GM19324 (cell line): ENCODE measurements at regions not wholly inside any gene's neighbourhood (a gene's known extent, or its start where the extent isn't known, plus 50 kb on each side); places are given as distances from the start of the nearest gene placed in this dataset.

Experiments used
- ATAC-seq: cut with Tn5 transposase; IDR thresholded peaks from one replicate; pipeline ENCODE4 v1.9.1; 2021; ENCODE audit warnings: mild to moderate bottlenecking, moderate library complexity; ENCODE audit not compliant: unreplicated experiment, low FRiP score

DNA sequence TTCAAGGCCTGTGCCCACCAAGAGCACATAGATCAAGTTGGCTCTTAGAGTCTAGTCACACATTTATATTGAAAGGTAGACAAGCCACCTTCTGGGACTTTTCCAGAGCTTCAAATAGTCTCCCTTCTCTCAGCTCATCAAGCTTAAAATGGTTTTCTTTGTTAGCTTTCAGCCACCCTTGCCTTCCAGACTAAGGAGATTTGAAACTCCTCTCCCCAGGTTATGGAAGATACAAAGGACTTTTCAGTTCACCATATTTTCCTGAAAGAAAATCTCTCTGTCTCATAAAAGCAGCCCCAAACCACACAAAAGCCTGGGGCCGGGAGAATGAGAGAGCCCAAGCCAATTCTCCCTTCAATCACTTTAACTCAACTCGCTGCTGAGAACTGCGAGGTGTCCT, 134.1 kb downstream of the ZC3H11B start:
- ATAC-seq, result no peak

DNA sequence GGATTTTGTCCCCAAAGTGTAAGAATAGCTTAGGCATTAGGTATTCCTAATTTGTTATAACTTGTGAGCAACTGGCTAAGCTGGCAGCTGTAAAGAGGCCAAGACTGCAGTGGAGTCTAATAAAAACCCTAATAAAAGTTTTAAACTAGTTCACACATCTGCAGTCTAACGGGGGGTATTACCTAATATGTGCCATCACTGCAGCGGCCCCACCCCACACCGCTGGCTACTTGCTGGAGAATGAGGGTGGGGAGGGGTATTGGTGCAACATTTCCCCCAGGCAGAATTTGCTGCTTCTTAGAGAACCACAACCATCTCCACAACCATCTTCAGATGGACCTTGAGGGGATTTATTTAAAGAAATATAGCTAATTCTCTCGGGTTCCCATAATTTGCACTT, 135.0 kb downstream of the ZC3H11B start:
- ATAC-seq, result no peak

DNA sequence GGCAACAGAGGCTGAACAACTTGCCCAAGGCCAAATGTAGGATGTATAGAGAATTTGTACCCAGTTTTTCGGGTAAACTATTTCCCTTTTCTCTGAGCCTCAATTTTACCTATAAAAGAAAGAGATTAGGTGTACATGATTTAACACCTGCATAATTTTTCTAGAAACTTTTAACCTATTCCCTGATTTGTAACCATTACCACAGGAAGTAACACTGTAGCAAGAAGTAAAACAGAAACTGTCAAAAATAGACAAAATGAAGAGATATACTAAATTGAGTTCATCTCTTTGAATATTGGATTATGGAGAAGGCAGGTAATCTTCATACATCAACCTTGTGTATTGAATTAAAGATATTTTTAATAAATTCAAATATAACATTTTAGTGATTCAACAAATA, 136.2 kb downstream of the ZC3H11B start:
- no peak for ATAC-seq

DNA sequence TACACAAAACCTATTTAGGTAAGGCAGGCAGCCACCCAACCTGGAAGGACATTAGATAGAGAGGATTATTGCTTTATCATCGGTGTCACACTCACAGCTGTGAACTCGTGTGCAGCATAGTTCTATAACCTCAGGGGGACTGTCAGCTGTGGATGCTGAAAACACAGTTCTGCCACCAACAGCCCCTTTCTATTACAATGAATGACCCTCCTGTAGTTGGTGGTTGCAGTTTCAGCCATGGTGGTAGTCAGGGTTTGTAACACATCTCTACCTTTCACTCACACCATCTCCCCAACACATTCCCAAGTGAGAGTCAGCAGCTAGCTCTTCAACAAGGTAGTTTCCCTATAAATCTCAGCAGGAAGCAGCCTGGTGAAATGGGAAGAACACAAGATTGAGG, 136.8 kb downstream of the ZC3H11B start:
- peak; percentile 88 for ATAC-seq

DNA sequence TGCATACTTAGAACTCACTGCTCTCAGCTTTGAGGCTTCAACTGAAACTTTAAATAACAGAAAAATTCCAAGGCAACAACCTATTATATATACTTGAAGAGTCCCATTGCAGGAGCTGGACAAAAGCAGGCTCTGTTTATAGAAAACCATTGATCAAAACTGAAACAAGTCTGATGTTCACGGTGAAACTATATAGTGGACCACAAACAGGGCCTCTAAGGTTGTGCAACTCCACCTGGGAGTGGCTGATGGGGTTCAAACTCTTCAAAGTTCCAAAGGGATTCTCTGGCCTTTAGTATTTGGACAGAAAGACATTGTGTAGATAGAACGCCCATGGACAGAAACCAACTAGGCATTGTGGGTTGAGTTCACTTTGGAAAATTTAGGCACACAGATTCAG, 140.3 kb downstream of the ZC3H11B start:
- ATAC-seq, result no peak

DNA sequence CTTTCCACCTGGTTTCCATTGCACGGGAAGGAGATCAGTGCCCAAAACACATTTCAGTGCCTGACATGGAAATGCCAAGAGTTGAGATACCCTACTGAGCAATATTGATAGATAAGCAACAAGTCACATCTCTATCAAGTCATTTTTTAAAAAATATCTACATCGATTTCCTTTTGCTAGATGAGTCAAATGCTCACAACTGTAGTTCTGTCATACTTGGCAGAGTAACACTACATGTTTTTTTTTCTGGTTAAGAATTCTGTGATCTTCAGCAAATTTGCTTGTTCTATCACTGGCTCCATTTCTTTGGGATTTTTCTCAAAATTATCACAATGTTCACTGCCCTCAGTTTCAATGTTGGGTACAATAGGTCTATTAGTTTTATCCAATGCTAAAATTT, 145.4 kb downstream of the ZC3H11B start:
- ATAC-seq, result no peak

DNA sequence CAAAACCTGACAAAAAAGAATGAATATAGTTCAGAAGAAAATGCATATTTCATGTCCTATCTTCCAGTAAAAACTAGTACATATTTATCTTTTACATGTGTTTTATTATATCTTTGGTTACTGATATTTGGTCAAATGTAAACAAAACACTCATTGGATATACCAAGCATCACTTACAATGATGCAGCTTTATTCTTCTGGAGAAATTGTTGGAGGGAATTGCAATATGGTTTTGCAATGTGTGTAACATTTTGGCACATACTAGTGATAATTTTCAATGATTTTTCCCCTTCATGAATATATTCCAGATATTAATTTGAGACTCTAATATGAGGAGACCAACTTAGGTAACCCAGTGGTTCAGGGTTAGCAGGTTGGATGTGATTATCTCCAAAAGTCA, 146.1 kb downstream of the ZC3H11B start:
- no peak for ATAC-seq

DNA sequence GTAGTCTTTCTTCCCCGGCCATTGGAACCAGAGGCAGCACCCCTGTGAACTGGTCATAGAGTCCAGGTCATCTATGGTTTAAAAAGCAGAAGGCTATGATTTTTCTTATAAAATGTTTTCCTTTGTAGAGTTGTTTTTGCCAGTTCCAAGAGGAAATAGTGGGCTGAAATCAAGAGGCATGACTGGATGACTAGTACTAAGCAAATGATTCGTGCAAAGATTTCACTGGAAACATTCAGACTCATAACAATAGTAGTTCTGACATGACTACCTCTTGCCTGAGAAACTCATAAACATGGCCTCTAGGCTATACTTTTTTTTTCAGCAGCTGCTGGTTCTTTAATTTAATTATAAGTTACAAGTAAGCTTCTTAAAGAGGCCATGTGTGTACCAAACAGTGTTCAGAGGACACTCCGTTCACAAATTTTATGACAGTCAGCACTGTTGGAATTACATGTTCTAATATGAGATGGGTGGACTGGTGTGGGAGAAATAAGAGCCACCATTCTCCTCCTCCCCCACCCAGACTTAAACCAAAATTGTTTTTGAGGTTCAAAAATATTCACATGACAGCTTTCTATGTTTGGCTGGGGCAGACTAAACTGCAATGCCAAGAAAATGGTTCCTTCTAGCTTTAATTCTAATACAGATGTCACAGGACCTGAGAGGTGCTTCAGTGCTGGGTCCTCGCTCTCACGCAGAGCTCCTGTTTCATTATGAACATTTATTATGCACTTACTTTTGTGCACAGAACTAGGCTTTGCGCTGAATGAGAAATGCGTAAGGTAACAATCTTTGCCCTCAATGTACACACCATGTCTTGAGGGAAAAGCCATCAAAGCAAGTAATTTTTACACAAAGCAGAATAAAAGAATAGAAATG, 147.5 kb downstream of the ZC3H11B start:
- ATAC-seq, result no peak

DNA sequence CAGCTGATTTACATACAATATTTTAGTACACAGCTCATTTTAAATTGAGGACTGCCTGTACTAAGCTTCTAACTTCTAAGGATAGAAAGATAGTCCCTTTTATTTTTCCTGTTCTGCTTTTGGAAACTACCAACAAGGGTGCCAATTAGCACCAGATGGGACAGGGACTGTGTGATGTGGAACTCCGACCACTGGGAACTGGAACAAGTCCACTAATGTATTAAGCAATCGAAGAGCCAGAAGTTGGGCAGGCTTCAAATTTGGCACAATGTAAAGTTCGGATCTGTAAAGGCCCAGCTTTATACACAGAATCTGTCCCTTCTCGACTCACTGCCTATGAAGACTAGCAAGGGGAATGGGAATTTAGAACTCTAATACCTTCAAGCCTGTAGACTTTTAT, 149.3 kb downstream of the ZC3H11B start:
- ATAC-seq, result no peak

DNA sequence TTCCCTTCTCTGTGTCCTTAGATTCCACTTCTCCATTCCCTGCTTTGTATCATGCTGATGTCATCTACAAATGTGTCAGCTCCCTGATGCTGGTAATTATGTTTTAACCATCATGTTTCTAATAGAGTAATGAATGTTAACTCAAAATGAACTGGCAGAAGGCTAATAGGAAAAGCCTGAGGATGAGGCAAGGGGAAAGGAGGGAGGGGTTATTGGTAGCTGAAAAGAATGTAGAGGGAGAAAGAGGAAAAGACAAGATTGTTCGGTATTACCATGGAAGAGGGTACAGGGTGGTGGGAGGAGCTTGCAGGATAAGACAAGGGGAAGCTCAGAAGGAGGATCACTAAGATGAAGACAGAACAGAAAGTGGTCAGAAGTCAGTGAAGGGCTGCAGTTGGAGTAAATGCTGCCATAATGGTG, 150.9 kb downstream of the ZC3H11B start:
- no peak for ATAC-seq

DNA sequence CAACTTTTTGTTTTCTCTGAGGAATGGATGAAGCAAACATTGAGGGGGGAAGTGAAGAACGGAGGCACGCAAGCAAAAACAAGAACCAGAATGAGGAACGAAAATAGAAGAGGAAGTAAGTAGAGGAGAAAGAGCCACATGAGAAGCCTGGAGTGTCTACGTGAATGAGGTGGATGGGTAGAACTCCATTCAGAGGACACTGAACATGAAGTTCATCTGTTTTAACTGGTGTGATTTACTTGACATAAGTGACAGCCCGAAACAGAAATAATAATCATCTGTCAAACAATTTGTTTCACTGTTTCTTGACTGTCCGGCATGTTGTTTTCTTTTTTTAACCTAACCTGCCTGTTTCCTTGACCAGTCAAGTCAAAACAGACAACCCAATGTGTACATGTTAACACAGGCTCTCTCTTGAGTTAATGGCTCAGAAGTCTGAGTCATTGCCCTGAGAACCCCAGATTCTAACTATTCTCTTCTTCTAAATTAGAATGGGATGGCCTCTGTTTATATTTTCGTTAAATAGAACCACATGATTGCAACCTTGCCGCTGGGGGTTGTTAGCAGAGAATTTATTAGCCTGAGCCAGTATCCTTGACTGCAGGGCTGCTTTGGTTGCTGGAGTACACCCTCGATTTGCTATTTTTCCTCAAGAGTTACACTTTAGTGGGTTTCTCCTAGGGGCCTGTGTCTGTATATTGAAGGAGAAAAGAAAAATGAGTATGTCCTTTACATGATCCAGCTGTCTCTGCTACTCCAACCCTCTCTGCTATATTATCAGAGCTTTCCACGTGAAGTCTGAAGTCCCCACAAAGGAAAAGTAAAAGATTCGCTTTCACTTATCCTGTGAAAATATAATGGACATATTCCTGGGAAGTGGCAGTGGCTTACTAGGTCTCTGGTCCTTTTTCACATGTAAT, 151.7 kb downstream of the ZC3H11B start:
- peak; percentile 75 for ATAC-seq

DNA sequence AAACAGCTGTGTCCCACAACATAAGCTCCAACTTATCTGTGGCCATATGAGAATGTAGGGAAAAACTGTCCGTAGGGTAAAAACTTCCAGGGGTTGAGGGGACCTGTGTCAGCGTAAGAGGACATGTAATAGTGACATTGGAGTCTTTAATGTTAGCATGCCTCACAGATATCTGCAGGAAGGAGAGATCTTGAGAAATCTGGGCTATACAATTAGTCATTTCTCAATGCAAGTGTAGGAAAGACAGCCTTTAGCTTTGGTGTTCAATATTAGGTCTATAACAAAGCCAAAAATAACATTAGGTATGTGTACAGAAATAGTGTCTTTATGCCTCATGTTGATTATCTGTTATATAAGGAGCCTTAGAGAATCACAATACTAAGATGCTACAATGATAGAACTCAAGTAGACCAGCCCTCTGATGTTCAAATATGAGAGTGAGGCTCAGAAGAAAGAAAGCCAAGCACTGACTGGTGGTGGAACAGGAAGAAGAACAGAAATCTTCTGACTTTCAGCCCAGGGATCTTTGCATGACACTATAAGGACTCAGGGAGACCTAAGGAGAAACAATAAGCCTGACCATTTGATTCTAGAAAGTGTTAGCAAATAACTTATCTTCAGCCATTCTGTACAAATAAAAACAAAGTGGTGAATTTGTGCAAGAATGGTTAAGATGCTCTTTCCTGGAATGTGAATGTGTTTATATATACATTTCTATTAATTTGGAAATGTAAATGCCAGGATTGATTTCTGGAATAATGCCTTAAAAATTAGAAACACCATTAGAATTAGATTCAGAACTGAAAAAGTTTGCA, 152.6 kb downstream of the ZC3H11B start:
- ATAC-seq, result no peak

DNA sequence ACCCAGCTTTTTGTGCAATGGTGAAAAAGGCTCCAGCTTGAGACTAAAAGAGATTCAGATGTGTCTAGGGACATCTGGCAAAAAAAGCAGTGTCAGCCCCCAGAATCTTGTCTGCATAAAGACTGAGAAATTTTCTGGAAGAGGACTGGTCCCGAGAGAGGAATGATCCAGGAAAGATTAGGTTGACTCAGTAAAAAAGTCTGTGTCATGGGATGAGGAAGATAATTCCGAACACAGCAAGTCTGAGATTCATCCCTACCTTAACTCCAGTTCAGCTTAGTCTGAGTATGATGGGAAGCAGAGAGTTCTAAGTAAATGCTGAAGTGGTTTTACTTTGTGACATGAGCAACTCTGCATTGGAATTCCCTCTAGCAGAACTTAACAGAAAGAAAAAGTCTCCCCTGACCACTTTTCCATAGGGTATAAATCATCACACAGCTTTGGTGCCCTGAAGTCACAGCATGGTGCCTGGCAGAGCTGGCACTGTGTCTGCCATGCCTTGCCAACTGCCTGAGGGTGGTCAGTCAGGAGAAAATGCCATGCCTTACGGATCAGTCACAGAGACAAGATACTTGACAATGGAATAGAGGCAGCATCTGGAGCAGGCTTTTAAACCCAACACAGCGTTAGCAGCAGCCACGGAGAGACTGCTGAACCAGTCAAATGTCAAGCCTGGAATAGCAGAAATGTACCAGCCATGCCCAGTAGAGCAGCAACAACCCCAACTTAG, 153.4 kb downstream of the ZC3H11B start:
- ATAC-seq, result no peak

DNA sequence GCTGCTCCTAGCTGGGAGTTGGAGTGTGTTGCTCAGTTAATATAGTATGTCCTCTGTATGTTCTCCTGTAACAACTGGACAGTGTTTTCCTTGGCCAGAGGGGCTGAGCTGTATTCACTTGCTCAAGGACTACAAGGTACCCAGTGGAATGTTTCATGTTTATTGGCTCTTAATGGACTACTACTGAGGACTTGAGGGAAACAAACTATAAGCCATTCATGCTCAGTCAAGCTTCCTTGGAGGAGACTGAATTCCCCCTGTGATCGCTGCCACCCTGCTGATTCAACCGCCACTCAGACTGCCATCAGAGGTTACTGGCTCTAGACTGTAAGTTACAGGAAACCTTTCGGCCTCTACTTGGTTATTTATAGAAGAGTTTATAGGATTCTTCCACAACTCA, 166.6 kb downstream of the ZC3H11B start:
- no peak for ATAC-seq

DNA sequence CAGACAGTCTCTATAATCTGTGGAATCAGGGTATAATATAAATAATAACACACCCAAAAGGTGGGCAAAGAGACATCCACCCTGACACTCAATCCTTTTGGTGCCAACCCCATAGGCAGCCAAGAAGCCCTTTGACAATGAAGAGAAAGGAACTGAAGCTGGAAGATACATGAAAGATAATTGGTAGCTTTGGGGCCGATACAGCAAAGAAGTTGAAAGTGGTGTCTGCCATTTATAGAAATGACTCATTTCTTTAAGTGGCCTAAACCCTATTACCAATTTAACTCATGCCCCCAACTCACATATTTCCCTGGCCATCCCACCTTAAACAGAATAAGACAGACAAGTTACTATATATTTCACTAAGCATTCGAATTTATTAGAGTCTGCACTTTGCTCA, 167.0 kb downstream of the ZC3H11B start:
- no peak for ATAC-seq

DNA sequence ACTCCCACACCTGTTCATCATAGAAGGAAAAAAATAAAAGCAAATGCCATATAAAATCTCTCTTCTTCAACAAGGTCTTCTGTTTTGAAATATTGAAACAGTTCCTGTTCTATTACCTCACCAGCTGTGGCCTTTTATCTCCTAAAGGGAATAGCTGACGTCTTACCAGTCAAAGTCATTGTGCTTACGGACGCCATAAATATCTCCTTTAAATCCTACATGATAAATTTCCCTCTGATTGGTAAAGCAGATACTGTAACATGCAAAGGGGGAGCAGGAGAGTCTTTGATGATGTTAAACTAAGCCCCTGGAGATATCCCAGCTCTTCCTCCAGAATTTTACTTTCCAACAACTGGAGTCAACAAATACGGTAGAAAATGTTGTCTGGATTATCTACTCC, 168.4 kb downstream of the ZC3H11B start:
- ATAC-seq, result no peak

DNA sequence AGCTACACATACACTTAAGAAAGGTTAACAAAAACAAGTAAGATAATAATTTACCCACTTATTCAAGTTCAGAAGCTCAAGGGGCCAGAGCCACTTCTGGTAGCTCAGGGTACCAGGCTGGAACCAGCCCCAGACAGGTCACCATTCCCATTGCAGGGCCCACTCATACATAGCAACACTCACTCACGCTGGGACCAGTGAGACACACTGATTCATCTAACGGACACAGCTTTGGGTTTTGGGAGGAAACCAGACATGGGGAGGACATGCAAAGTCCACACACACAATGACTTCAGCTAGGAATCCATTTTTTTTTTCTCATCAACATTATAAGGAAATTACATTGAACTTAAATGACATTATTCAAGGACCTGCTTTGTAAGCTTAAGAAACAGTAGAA, 169.1 kb downstream of the ZC3H11B start:
- ATAC-seq, result no peak

DNA sequence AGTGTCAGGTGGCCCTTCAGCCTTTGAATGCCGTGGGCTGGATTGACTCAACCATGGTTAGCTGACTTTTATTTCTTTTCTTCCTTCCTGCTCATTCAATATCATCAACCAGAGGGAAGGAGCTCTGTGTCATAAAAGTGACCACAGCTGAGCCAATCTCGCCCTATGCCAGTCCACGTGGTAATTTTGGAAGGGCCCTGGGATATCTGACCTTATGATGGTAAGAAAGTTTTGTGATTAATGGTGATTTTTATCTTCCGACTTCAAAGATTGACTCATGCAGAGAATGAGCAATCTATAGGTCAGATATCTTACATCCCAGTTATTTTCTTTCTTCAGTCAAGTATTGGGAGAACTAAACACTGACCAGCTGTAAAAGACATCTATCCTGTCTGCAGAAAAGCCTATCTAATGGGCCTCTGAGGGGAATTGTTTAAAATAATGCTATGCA, 170.3 kb downstream of the ZC3H11B start:
- ATAC-seq, result no peak

DNA sequence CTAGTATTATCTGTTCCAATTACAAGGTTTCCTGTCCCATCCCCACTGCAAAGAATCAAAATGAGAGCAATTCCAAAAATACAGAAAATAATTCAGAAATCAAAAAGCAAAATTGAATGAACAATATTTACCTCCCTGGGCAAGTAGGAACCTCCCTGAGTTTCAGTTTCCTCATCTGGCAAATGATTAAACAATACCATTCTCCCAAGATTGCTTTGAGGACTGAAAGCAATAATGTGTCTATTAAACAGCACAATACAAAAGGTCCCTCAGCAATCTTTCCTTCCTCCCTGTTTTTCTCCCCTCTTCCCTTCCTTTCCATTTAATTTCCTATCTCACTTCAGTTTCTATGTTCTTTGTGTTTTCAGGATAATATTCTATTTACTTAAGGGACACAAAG, 171.0 kb downstream of the ZC3H11B start:
- ATAC-seq, result no peak

DNA sequence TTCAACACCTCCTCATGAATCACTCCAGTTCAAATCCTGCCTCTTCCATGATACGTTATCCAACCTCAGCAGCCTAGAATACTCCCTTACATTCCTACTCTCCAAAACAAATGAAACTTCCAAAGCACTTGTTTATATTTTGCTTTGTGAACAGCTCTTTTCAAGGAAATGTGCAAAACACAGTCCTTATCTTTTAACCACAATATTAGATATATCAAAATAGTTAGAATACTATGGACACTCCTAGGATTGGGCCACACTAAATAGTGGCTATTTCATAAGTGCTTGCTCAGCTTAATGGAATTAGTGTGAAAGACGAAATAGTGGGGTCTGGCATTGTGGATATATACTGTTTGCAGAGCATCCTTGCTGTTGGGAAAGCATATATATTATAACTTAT, 173.5 kb downstream of the ZC3H11B start:
- ATAC-seq, result no peak
